Smooth muscle cell (in vitro differentiated cells): ENCODE measurements at regions not wholly inside any gene's neighbourhood (a gene's known extent, or its start where the extent isn't known, plus 50 kb on each side); places are given as distances from the start of the nearest gene placed in this dataset.

ENCODE experiments used
- DNase-seq: peaks from one replicate; lab custom pipeline; 2025; ENCODE audit not compliant: unreplicated experiment; lab: John Stamatoyannopoulos, UW
- H2AFZ ChIP-seq: fragments of 200-600 bp; sonication (generic); 2 replicates; pipeline ENCODE4 v1.6.0; 2016; ENCODE audit warnings: antibody characterized with exemption, low read depth, mild to moderate bottlenecking
- H3F3A ChIP-seq: fragments of 200-600 bp; sonication (generic); 2 replicates; pipeline ENCODE4 v1.6.0; 2017; ENCODE audit warnings: antibody characterized with exemption, low read depth
- H3K27ac ChIP-seq: fragments of 200-600 bp; sonication (generic); 2 replicates; pipeline ENCODE4 v1.5.1; 2016; ENCODE audit warnings: low read depth, mild to moderate bottlenecking
- H3K27me3 ChIP-seq: fragments of 200-600 bp; sonication (generic); 2 replicates; pipeline ENCODE4 v1.6.1; 2016; ENCODE audit warnings: low read depth, mild to moderate bottlenecking
- H3K36me3 ChIP-seq: fragments of 200-600 bp; sonication (generic); 2 replicates; pipeline ENCODE4 v1.5.1; 2016; ENCODE audit warnings: low read depth
- H3K4me1 ChIP-seq: fragments of 200-600 bp; sonication (generic); 2 replicates; pipeline ENCODE4 v1.5.1; 2016; ENCODE audit warnings: low read depth
- H3K4me2 ChIP-seq: fragments of 200-600 bp; sonication (generic); 2 replicates; pipeline ENCODE4 v1.6.0; 2016; ENCODE audit warnings: mild to moderate bottlenecking
- H3K4me3 ChIP-seq: fragments of 200-600 bp; sonication (generic); 2 replicates; pipeline ENCODE4 v1.5.1; 2016; ENCODE audit warnings: mild to moderate bottlenecking
- H3K79me2 ChIP-seq: fragments of 200-600 bp; sonication (generic); 2 replicates; pipeline ENCODE4 v1.6.0; 2016; ENCODE audit warnings: low read depth, mild to moderate bottlenecking
- H3K9ac ChIP-seq: fragments of 200-600 bp; sonication (generic); 2 replicates; pipeline ENCODE4 v1.6.0; 2016; ENCODE audit warnings: low read depth
- H3K9me3 ChIP-seq: fragments of 200-600 bp; sonication (generic); replicated peaks from 2 replicates; pipeline ENCODE4 v1.5.1; 2016; ENCODE audit warnings: low read depth
- H4K20me1 ChIP-seq: fragments of 200-600 bp; sonication (generic); 2 replicates; pipeline ENCODE4 v1.6.0; 2016; ENCODE audit warnings: low read depth
- WGBS: methylation state at CpG from one replicate; pipeline ENCODE4 v1.1.7; 2016; ENCODE audit warnings: low lambda C conversion rate; 5-methylcytosine and 5-hydroxymethylcytosine counted together
- TF ChIP-seq, protein P1 (sequence below): fragments of 200-600 bp; sonication (generic); IDR thresholded peaks from 2 replicates; pipeline ENCODE4 v1.5.1; 2017; ENCODE audit warnings: borderline replicate concordance, mild to moderate bottlenecking, antibody characterized with exemption; ENCODE audit not compliant: insufficient read depth, poor library complexity, severe bottlenecking

DNA sequence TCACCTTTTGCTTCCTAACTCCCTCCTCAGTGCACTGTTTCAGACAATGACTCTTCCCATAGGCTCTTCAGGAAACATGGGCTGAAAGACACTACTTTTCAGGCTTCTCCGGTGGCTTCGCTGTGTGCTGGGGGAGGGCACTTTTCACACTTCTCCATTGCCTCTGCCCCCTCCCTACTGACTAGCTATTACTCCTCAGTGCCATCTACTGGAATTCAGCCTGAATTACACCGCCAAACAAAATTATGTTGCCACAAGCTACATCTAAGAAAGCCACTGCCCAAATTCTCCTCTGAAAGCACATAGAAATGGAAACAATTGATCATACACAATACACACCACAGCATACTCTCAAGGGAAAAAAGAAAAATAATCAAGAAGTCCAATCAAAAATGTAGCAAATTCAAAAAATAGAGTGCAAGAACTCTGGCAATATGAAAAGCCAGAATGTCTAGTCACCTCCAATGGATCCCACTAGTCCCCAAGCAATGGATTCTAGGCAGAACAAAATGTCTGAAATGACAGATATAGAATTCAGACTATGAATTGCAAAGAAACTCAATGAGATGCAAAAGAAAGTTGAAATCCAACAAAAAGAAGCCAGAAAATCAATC is 1139.4 kb upstream of the GYPC start:
- DNase-seq, result no peak

DNA sequence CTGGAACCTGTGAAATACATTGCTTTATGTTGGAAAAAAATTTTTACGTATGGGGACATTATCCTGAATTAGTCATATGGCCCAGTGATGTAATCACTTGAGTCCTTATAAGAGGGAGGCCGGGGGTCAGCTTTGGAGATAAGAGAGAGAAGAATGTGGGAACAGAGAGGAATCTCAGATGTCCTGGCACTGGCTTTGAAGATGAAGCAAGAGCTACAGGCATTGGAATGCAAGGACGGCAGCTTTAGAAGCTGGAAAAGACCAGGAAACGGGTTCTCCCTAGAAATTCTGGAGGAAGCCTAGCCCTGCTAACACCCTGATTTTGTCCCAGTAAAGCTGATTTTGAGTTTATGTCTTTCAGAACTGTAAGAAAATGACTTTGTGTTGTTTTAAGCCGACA is 1129.9 kb upstream of the GYPC start:
- H3F3A ChIP-seq, result no peaks in the 10 kb centered on the region
- H4K20me1 ChIP-seq, result no peaks in the 10 kb centered on the region
- H3K27me3 ChIP-seq, result no peaks in the 10 kb centered on the region
- no peaks in the 10 kb centered on the region for H3K9me3 ChIP-seq
- TF ChIP-seq, protein P1, sequence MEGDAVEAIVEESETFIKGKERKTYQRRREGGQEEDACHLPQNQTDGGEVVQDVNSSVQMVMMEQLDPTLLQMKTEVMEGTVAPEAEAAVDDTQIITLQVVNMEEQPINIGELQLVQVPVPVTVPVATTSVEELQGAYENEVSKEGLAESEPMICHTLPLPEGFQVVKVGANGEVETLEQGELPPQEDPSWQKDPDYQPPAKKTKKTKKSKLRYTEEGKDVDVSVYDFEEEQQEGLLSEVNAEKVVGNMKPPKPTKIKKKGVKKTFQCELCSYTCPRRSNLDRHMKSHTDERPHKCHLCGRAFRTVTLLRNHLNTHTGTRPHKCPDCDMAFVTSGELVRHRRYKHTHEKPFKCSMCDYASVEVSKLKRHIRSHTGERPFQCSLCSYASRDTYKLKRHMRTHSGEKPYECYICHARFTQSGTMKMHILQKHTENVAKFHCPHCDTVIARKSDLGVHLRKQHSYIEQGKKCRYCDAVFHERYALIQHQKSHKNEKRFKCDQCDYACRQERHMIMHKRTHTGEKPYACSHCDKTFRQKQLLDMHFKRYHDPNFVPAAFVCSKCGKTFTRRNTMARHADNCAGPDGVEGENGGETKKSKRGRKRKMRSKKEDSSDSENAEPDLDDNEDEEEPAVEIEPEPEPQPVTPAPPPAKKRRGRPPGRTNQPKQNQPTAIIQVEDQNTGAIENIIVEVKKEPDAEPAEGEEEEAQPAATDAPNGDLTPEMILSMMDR, result no peak
- no peak overlapping the region for H3K4me3 ChIP-seq
- H3K27ac ChIP-seq, result no peak overlapping the region
- no peak for DNase-seq
- no peak overlapping the region for H2AFZ ChIP-seq
- no peak overlapping the region for H3K9ac ChIP-seq
- no peaks in the 10 kb centered on the region for H3K79me2 ChIP-seq
- 52% methylated on average over 5 of the region's 5 CpGs for WGBS
- H3K4me1 ChIP-seq, result no peaks in the 10 kb centered on the region
- H3K36me3 ChIP-seq, result no peaks in the 10 kb centered on the region
- H3K4me2 ChIP-seq, result no peak overlapping the region

More for the DNA sequence above, 1139.4 kb upstream of the GYPC start:
- H3K9me3 ChIP-seq, result no peaks in the 10 kb centered on the region
- no peak overlapping the region for H2AFZ ChIP-seq
- WGBS, result 41% methylated on average over 3 of the region's 3 CpGs
- H3F3A ChIP-seq, result no peaks in the 10 kb centered on the region
- H3K79me2 ChIP-seq, result no peaks in the 10 kb centered on the region
- H3K27me3 ChIP-seq, result no peaks in the 10 kb centered on the region
- TF ChIP-seq, protein P1, result peak; percentile 60
- H3K4me2 ChIP-seq, result no peak overlapping the region
- H3K4me3 ChIP-seq, result no peak overlapping the region
- H3K4me1 ChIP-seq, result no peaks in the 10 kb centered on the region
- no peak overlapping the region for H3K27ac ChIP-seq
- no peak overlapping the region for H3K9ac ChIP-seq
- H4K20me1 ChIP-seq, result no peaks in the 10 kb centered on the region
- no peaks in the 10 kb centered on the region for H3K36me3 ChIP-seq

DNA sequence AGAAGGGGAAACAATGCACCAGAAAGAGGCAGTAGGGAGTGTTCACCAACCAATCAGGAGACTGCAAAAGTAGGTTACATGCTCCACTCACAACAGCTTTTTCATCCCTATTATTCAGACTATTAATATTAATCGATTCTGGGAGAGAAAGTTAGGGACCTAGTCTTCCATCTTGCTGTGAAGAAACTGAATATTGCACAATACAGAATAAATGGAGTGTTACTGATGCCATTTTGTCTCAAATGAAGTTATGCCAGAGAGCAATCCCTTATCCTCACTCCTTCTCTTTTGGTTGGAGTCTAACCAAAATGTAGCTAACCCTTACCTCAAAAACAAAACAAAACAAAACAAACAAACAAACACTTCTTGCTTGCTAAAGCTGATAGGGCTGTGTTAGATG is 1120.9 kb upstream of the GYPC start:
- Histone ChIP-seq H3F3A (no peaks in the 10 kb centered on the region), H4K20me1 (no peaks in the 10 kb centered on the region), H3K9me3 (no peaks in the 10 kb centered on the region), H2AFZ (no peak overlapping the region), H3K4me1 (no peaks in the 10 kb centered on the region), H3K27me3 (no peaks in the 10 kb centered on the region), H3K27ac (no peak overlapping the region), H3K9ac (no peak overlapping the region), H3K36me3 (no peaks in the 10 kb centered on the region), H3K4me2 (no peak overlapping the region), H3K79me2 (no peaks in the 10 kb centered on the region), H3K4me3 (no peak overlapping the region)
- TF ChIP-seq, protein P1, result no peak
- 75% methylated on average over 1 of the region's 1 CpG for WGBS
- DNase-seq, result no peak

DNA sequence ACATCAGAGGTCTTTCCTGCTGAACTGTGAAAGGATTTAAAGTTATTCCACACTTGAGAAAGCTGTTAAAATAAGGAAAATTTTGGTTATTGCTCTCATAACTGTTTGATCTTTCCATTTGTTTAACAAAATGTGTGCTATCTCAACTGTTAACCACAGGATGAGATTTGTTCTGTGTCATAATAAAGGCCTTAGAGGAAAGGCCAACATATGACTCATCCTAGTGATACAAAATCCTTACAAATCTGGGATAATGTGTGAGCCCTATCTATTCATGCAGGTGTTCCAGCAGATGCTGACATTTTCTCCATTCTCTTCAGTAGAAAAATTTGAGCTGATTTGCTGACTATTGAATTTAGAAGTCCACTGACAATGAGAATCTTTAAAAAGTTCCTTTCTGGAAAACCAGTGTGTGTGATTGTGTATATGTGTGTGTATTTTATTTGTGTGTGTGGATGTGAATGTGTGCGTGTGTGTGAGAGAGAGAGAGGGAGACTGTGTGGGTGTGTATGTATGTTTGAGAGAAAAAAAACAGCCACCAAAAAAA is 1111.9 kb upstream of the GYPC start:
- no peak overlapping the region for H2AFZ ChIP-seq
- H3K9me3 ChIP-seq, result no peaks in the 10 kb centered on the region
- no peaks in the 10 kb centered on the region for H3F3A ChIP-seq
- H3K27me3 ChIP-seq, result no peaks in the 10 kb centered on the region
- TF ChIP-seq, protein P1, result no peak
- H4K20me1 ChIP-seq, result no peaks in the 10 kb centered on the region
- H3K4me3 ChIP-seq, result no peak overlapping the region
- H3K27ac ChIP-seq, result no peak overlapping the region
- DNase-seq, result no peak
- no peak overlapping the region for H3K4me2 ChIP-seq
- H3K4me1 ChIP-seq, result no peaks in the 10 kb centered on the region
- 54% methylated on average over 1 of the region's 1 CpG for WGBS
- H3K79me2 ChIP-seq, result no peaks in the 10 kb centered on the region
- H3K36me3 ChIP-seq, result no peaks in the 10 kb centered on the region
- no peak overlapping the region for H3K9ac ChIP-seq
